Retinal pigment epithelial cell (primary cell): ENCODE measurements at regions not wholly inside any gene's neighbourhood (a gene's known extent, or its start where the extent isn't known, plus 50 kb on each side); places are given as distances from the start of the nearest gene placed in this dataset.

Source experiments
- DNase-seq: peaks from one replicate; pipeline ENCODE4 v3.0.0-alpha.2; 2010; ENCODE audit warnings: low read depth
- H3K4me3 ChIP-seq: 2 replicates; pipeline ENCODE4 v1.5.1; 2011; ENCODE audit warnings: mild to moderate bottlenecking, low read length, control low read depth, moderate library complexity
- TF ChIP-seq, protein P1 (sequence below): conservative IDR thresholded peaks from 2 replicates; pipeline ENCODE4 v1.5.1; 2011; ENCODE audit warnings: low read depth, low read length, control low read depth, inconsistent platforms

DNA sequence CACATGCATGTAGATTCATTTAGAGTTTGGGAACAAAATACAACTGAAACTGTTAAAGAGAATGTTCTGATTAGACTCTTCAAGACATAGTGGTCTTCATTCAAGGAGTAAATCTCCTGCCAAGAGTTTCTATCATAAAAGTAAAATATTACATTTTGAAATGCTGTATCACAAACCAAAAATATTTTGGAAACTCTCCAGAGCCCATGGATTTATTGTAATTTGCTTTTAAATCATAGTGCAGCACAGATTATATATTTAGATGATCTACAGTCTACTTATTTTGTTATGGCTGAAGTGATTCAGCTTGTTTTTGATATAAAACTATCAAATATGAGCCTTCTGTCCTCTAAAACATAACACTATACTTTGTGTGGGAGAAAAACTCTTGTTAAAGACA, 105.3 kb downstream of the DISP1 start:
- no peak for DNase-seq
- TF ChIP-seq, protein P1, sequence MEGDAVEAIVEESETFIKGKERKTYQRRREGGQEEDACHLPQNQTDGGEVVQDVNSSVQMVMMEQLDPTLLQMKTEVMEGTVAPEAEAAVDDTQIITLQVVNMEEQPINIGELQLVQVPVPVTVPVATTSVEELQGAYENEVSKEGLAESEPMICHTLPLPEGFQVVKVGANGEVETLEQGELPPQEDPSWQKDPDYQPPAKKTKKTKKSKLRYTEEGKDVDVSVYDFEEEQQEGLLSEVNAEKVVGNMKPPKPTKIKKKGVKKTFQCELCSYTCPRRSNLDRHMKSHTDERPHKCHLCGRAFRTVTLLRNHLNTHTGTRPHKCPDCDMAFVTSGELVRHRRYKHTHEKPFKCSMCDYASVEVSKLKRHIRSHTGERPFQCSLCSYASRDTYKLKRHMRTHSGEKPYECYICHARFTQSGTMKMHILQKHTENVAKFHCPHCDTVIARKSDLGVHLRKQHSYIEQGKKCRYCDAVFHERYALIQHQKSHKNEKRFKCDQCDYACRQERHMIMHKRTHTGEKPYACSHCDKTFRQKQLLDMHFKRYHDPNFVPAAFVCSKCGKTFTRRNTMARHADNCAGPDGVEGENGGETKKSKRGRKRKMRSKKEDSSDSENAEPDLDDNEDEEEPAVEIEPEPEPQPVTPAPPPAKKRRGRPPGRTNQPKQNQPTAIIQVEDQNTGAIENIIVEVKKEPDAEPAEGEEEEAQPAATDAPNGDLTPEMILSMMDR, result no peak
- no peak overlapping the region for H3K4me3 ChIP-seq

DNA sequence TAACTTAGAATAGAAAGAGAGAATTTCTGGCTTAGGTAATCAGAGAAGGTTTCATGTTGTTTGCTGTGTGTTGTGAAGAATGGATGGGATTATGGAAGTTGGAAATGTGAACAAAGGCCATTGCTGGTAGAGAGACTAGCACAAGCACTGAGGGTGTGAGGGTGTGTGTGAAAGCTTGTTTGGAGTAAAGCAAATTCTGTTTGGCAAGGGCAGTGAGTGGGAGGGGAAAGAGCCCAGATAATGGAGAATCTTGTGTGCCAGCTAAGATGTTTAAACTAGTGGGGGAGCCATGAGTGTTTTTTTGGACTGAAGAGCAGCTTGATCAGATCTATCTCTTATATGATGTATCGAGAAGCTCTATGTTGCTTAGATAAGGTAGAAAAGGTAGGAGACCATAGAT, 107.1 kb downstream of the DISP1 start:
- no peak overlapping the region for H3K4me3 ChIP-seq
- TF ChIP-seq, protein P1, result no peak

DNA sequence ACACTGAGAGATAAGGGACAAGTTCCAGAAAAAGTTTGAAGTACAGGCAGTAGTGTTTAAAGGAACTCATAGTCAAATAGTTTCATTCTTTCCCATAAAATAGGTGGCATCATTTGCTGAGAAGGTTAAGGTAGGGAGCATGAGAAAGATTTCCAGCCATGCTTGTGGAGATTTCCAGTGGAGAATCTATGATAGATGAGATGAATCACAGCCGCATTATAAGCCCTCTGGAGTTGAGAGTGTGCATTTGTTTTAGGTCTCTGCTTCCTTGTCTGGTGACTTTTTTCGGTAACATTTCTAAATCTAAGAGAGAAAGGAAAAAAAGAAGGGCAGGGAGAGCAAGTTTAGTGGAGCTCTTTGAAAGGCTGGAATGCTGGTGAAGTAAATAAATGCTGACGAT, 108.7 kb downstream of the DISP1 start:
- TF ChIP-seq, protein P1, result no peak
- no peak overlapping the region for H3K4me3 ChIP-seq
- no peak for DNase-seq

More for the DNA sequence above, 107.1 kb downstream of the DISP1 start:
- DNase-seq, result no peak

DNA sequence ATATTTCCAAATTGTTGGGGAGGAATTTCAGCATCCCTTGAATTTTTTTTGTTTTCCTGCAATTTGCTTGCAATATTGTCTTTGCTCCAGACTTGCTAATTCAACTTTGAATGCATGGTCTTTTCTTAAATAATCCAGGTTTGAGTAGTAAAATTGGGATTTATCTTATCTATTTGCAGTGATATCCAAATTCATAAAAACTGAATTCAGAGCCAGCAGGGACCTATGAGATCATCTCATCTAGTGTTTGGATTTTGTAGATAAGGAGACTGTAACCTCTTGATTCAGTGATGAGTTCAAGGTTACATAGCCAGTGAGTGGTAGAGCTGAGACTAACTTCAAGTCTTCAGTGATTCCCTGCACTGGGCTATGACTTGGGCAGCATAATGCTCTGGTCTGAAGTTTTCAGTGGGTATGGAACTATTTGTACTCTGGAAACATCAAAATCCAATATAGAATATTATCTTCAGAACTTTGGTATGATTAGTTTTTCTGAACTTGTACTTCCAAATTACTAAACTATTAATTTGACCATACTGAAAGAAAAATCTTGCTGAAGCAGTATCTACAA, 109.4 kb downstream of the DISP1 start:
- TF ChIP-seq, protein P1, result no peak
- H3K4me3 ChIP-seq, result no peak overlapping the region
- no peak for DNase-seq

DNA sequence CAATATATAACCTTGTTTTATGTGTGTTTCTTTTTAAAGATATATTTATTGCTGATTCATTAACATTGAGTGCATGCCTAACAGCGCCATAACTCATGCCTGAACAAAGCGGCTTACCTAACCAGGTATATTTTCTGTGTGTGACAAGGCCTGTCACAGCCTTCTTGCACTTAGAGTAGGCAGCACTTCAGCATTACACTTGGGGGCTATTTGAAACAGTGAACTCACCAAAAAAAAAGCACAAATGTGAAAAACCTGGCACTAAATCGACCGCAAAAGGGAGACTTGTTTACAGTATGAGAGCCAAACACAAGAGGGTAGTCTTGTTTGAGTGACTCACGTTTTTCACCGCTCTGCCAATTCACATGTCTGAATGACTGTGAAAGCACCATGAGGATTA, 111.7 kb downstream of the DISP1 start:
- TF ChIP-seq, protein P1, result no peak
- H3K4me3 ChIP-seq, result no peak overlapping the region
- no peak for DNase-seq

DNA sequence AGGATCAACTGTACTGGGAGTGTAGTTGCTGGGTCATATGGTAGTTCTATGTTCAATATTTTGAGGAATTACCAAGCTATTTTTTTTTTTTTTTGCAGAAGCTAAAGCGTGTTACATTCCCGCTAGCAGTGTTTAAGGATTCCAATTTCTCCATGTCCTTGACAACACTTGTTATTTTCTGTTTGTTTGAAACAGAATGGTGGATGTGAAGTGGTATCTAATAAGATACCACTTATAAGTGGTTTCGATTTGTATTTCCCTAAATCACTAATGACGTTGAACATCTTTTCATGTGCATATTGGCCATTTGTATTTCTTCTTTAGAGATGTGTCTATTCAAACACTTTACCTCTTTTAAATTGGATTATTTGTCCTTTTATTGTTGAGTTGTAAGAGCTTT, 112.2 kb downstream of the DISP1 start:
- no peak for DNase-seq
- TF ChIP-seq, protein P1, result no peak
- H3K4me3 ChIP-seq, result no peak overlapping the region

DNA sequence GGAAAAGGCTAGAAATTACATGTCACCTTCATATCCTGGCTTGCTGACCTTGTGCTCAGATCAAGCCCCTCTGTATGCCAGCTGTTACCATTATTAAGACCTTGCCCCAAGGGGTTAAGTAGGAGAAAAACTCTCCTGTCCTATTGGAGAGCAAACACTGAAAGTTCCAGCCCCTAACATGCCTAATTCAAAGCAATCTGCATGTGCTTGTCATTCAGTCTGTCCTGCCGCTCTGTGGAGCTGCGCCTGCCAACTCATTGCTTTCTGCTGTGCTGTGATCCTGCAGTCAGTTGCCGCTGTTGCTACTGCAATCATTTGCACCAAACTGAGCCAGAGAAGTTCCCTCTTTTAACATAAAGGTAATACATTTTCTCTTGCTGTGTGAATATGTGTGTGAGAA, 113.4 kb downstream of the DISP1 start:
- no peak overlapping the region for H3K4me3 ChIP-seq
- TF ChIP-seq, protein P1, result no peak
- DNase-seq, result no peak
